ENCODE measurements at regions not wholly inside any gene's neighbourhood (a gene's known extent, or its start where the extent isn't known, plus 50 kb on each side); places are given as distances from the start of the nearest gene placed in this dataset.

DNA sequence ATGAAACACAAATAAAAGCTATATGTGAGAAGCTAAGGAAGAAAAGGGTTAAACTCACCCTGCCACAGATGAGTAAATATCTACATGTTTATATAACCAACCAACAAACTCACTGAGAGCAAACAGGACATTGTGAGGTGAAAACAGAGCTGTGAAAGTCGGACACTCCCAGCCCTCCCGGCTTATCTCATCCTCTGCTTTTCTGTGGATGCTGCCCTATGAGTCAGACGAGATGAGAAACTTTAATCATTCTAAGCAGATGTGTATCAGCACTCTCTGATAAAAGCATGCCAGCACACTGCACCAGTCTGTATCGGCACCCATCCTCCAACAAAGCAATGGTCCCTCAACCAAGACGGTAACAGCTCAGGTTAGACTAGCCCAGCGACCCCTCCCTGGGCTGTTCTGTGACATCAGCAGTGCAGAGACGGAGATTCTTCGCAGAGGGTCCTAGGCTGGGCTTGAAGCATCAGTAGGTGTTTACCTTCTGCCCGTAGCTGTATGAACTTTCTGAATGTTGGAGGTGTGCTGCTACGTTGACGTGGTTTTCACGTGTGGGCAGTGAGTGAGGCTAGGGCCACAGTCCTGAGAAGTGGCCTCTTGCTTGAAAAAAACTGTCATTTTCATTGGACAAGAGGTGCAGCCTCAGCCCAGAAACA, 119.8 kb upstream of the ALDH1A3 start (continued):
- peak; percentile 81 for TF ChIP-seq FOSL1 (tag; conservative IDR thresholded peaks at IDR 0.05)

DNA sequence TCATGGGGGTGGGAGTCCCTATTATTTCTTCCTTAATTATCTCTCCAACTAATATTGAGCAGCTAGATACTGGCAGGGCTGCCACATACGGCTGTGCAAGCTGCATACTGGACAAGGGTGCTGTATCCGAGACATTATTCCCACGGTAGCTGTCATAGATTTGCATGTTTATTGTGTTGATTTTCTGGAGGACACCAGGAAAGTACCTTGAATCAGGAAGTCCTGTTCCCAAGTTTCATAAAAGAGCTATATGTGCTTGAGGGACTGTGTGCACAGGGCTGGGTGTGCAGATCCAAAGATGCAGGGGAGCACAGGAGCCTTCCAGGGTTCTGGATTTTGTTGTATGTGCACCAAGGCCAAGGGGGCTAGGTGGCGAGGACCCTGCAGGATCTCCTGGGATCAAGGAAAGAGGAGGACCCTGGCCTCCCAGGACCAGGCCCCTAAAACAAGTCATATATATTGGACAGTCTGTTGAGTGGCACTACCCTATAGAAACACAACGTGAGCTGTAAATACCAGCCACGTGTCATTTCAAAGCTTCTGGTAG, 119.2 kb upstream of the ALDH1A3 start:
- in situ Hi-C loops (cut with MboI) = no loop called here
- no peaks in the 10 kb centered on the region for H3K9me3 ChIP-seq (replicated peaks; ENCODE audit: control insufficient read depth, insufficient read depth, low read depth, low read length)
- no peak for ATAC-seq
- ChIA-PET POLR2A (no interaction called here), CTCF (ENCODE audit: low intra/inter-chr PET ratio) (no interaction called here)
- no peak overlapping the region for H3K4me3 ChIP-seq
- H3K9ac ChIP-seq (ENCODE audit: insufficient read depth in 1 of 2, low read depth in 2 of 2, low read length in 2 of 2) = no peak overlapping the region
- H2AFZ ChIP-seq (ENCODE audit: low read depth, low read length) = no peak overlapping the region
- no peaks in the 10 kb centered on the region for H4K20me1 ChIP-seq (replicated peaks; ENCODE audit: control insufficient read depth, insufficient read depth, low read length)
- DNase-seq (ENCODE audit: extremely low read depth in 1 of 4, low spot score in 3 of 4) = peak in 1 of 4 experiments; percentile 2
- H3K9me1 ChIP-seq (ENCODE audit: control insufficient read depth, insufficient read depth, low read length) = no peaks in the 10 kb centered on the region
- H3K4me1 ChIP-seq (replicated peaks in 1 of 2; ENCODE audit: control insufficient read depth in 2 of 2, insufficient read depth in 2 of 2, low read length in 2 of 2) = no peaks in the 10 kb centered on the region
- 12% methylated on average over 6 of the region's 6 CpGs for WGBS (ENCODE audit: insufficient coverage, low coverage, missing lambda C conversion rate)
- FAIRE-seq = no peak
- peaks cover 2 to 38% of the 10 kb centered on the region in 2 experiments; a peak in 3 of 5 replicates for H3K27me3 ChIP-seq (ENCODE audit: control insufficient read depth in 2 of 2, insufficient read depth in 2 of 2, low read length in 2 of 2)
- no peaks in the 10 kb centered on the region for H3K79me2 ChIP-seq (ENCODE audit: control insufficient read depth, insufficient read depth, low read length)
- H3K36me3 ChIP-seq (ENCODE audit: control insufficient read depth, insufficient read depth, low read length) = no peaks in the 10 kb centered on the region
- no peak overlapping the region for H3K4me2 ChIP-seq (ENCODE audit: insufficient read depth, low read length)
- BruUV-seq (replicated peaks) = no TSS peak
- intact Hi-C loops (cut with micrococcal nuclease) = no loop called here
- H3K27ac ChIP-seq (ENCODE audit: extremely low read depth, low read depth, low read length) = no peak overlapping the region
- TF ChIP-seq ZNF24 (IDR thresholded peaks at IDR 0.05) = no peak
- no peak for TF ChIP-seq RNF2 (IDR thresholded peaks at IDR 0.05)
- no peak for TF ChIP-seq NFIC (IDR thresholded peaks at IDR 0.05)
- TF ChIP-seq ETS1 (conservative IDR thresholded peaks at IDR 0.05; ENCODE audit: control insufficient read depth, low read depth, low read length) = no peak
- TF ChIP-seq, protein P1, sequence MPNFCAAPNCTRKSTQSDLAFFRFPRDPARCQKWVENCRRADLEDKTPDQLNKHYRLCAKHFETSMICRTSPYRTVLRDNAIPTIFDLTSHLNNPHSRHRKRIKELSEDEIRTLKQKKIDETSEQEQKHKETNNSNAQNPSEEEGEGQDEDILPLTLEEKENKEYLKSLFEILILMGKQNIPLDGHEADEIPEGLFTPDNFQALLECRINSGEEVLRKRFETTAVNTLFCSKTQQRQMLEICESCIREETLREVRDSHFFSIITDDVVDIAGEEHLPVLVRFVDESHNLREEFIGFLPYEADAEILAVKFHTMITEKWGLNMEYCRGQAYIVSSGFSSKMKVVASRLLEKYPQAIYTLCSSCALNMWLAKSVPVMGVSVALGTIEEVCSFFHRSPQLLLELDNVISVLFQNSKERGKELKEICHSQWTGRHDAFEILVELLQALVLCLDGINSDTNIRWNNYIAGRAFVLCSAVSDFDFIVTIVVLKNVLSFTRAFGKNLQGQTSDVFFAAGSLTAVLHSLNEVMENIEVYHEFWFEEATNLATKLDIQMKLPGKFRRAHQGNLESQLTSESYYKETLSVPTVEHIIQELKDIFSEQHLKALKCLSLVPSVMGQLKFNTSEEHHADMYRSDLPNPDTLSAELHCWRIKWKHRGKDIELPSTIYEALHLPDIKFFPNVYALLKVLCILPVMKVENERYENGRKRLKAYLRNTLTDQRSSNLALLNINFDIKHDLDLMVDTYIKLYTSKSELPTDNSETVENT (CRISPR knock-in tag; IDR thresholded peaks at IDR 0.05) = no peak
- TF ChIP-seq, protein P2, sequence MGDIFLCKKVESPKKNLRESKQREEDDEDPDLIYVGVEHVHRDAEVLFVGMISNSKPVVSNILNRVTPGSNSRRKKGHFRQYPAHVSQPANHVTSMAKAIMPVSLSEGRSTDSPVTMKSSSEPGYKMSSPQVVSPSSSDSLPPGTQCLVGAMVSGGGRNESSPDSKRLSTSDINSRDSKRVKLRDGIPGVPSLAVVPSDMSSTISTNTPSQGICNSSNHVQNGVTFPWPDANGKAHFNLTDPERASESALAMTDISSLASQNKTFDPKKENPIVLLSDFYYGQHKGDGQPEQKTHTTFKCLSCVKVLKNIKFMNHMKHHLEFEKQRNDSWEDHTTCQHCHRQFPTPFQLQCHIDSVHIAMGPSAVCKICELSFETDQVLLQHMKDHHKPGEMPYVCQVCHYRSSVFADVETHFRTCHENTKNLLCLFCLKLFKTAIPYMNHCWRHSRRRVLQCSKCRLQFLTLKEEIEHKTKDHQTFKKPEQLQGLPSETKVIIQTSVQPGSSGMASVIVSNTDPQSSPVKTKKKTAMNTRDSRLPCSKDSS (IDR thresholded peaks at IDR 0.05; ENCODE audit: low read depth, partially characterized antibody) = no peak
- TF ChIP-seq ZNF253 (CRISPR knock-in tag; conservative IDR thresholded peaks at IDR 0.05) = no peak
- TF ChIP-seq MTF1 (CRISPR knock-in tag; IDR thresholded peaks at IDR 0.05; ENCODE audit: borderline replicate concordance) = no peak
- TF ChIP-seq DMBX1 (CRISPR knock-in tag; IDR thresholded peaks at IDR 0.05; ENCODE audit: borderline replicate concordance) = no peak
- no peak for TF ChIP-seq MAX (CRISPR knock-in tag; IDR thresholded peaks at IDR 0.05)
- TF ChIP-seq, protein P3, sequence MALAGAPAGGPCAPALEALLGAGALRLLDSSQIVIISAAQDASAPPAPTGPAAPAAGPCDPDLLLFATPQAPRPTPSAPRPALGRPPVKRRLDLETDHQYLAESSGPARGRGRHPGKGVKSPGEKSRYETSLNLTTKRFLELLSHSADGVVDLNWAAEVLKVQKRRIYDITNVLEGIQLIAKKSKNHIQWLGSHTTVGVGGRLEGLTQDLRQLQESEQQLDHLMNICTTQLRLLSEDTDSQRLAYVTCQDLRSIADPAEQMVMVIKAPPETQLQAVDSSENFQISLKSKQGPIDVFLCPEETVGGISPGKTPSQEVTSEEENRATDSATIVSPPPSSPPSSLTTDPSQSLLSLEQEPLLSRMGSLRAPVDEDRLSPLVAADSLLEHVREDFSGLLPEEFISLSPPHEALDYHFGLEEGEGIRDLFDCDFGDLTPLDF (CRISPR knock-in tag; IDR thresholded peaks at IDR 0.05) = no peak
- no peak for TF ChIP-seq SIRT6 (IDR thresholded peaks at IDR 0.05; ENCODE audit: low read depth, low read length)

Data from K562 (cell line).